ENCODE measurements at regions not wholly inside any gene's neighbourhood (a gene's known extent, or its start where the extent isn't known, plus 50 kb on each side); places are given as distances from the start of the nearest gene placed in this dataset.

- no peak for DNase-seq (ENCODE audit: low read depth)
These were observed 98.1 kb downstream of the NEDD1 start for GRCh38 chr12:97005174-97005573.

- DNase-seq (ENCODE audit: low read depth) = no peak
These were observed 98.6 kb downstream of the NEDD1 start for GRCh38 chr12:97005646-97006045.

GRCh38 chr12:97006585-97006984 lies 99.5 kb downstream of the NEDD1 start:
- DNase-seq (ENCODE audit: low read depth) = no peak

DNA sequence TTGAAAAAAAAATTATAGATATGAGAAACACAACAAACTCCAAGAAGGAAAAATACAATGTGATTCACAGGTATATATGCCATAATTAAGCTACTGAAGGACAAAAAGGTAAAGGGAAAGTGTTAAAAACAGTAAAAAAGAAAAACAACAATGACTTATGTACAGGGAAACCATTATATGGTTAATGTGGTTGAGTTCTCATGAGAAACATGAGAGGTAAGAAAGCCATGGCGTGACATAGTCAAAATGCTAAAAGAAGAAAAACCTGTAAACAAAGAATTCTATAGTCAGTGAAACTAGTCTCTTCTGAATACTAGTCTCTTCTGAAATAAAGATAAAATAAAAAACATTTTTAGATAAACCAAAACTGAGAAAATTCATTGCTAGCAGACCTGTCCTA lies 109.1 kb downstream of the NEDD1 start:
- DNase-seq (ENCODE audit: low read depth) = no peak

- DNase-seq (ENCODE audit: low read depth) = no peak
These were observed 110.2 kb downstream of the NEDD1 start for GRCh38 chr12:97017213-97017612.

DNA sequence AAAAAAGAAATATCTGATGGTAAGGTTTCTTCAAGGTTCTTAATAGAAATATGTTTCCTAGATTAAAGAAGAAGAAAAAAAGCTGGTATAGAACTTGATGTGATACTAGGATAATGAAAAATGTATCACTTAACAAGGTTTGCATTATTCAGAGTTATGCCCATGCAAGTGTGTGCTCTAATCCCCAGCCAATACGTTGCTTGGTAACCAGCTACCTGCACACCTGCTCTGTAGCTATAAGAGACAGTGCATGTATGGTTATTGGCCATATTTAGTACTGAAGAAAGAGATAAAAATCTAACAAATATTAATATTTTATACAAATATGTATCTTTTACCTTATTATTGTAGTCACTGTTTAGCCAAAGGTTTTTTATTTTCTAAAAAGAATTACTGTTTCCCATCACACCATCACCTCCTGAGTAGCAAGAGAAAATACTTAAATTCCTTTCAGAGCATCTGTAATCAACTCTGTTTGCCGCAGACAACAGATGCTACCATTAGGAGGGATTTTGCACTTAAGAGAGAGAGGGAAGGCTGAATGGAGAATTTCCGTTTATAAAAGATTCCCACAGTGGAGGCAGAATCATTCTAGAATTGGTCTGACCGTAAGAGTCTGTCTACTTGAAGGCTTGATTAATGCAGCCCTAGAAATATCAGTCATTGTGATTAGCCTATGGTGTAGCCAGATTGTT lies 115.6 kb downstream of the NEDD1 start:
- DNase-seq (ENCODE audit: low read depth) = no peak

GRCh38 chr12:97024393-97024792 lies 117.3 kb downstream of the NEDD1 start:
- no peak for DNase-seq (ENCODE audit: low read depth)

DNA sequence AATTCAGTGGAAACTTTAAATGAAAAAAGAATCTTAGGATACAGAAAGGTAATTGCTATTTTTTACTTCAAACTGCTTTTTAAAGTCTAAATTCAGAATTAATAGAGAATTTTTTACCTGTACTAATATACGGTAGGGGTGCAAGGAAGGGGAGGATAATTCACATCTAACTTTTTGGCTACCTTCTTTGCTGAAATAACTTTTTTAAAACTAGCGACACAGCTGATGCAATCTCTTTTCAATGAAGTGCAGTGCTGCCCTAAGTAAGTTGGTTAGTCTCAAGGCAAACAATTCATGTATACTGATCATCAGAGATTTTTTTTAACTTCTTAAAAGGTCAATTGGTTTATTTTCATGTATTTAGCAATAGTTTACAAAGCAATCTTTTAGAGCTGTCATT lies 119.8 kb downstream of the NEDD1 start:
- no peak for DNase-seq (ENCODE audit: low read depth)

DNA sequence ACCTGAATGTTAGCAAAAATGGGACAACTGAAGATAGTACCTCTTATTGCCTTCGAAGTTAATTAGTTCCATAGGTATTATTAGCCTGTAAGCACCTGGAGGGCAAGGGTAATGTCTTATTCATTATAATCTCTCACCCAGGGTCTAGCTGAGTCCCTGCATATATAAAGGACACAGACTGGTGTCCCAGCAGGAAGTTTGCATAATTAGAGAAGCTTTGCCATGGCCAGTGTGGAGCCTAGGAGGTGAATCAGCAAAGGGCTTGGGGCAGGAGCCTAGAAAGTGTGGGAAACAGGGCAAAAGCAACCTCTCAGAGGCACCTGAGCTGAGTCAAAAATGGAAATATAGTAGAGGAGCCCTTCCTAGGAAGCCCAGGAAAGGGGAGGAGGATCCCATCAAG lies 120.4 kb downstream of the NEDD1 start:
- DNase-seq (ENCODE audit: low read depth) = no peak

GRCh38 chr12:97038131-97038530 lies 131.1 kb downstream of the NEDD1 start:
- DNase-seq (ENCODE audit: low read depth) = no peak

DNA sequence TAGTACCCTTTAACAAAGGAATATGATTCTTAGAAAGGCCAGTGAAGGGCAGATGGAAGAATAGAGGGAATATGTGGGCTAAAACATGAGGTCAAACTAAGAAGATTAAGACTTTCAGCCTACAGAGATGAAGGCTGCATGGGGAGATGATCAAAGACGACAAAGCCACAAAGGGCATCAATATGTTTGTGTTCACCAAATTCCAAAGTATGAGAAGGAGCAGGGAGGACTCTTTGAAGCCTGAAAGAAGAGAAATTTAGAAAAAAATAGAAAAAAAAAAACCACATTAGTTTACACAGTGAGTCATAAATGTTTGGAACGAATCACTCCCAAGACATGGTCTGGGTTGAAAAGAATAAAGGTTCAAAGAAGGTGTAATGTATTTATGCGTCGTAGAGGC lies 131.8 kb downstream of the NEDD1 start:
- DNase-seq (ENCODE audit: low read depth) = no peak

GRCh38 chr12:97046901-97047300 lies 139.8 kb downstream of the NEDD1 start:
- no peak for DNase-seq (ENCODE audit: low read depth)

DNA sequence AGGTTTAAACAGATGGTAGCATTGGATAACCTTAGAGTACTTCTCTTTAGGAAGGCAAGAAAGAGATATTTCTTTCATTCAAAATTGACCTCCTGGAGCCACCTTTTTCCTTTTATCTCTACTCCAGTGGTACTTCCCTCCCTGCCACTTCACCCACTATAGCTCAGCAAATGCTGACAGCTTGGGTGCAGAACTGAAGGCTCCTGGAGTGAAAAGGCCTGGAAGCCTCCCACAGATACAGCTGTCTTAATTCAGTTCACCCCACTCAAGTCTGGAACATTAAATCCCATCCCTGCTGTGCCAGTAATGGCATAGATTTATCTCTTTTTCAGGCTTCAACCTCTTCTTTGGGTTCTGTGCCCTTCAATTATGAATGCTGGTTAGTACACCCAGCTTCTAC lies 140.3 kb downstream of the NEDD1 start:
- no peak for DNase-seq (ENCODE audit: low read depth)

GRCh38 chr12:97048421-97049035 lies 141.5 kb downstream of the NEDD1 start:
- DNase-seq (ENCODE audit: low read depth) = no peak

DNA sequence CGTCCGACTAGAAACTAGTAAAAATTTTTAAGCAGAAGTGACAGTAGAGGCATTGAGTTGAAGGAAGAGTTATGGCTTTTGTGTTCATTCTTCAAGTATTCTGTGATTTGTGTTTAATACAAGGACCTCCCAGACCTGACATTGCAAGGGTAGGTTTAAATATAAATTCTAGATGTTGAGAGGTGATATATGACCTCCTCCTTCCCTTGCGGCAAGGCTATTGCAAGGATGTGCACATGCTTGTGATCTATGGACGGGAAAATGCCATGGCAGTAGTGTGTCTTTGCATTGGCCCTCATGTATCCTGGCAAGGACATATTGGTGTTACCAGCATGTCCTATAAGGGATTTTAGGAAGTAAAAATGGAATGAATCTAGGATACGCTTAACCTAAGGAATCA lies 143.5 kb downstream of the NEDD1 start:
- no peak for DNase-seq (ENCODE audit: low read depth)

DNA sequence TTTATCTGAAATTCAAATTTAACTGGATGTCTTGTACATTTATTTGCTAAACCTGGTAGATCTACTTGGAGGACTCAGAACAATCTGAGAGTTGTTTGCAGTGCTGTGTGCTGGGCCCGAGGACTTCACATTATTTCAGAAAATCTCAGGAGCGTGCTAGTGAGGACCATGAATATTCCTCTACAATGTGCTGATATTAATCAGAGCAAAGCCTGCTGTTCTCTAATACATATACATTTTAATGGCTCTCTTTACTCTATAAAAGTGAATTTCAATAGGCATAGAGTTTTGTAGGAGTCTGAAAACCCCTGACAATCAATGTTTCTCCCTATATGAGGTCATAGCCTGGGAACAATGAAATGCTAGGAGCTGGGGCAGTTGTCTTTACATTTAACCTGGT lies 144.3 kb downstream of the NEDD1 start:
- no peak for DNase-seq (ENCODE audit: low read depth)

- DNase-seq (ENCODE audit: low read depth) = no peak
These were observed 154.1 kb downstream of the NEDD1 start for GRCh38 chr12:97061171-97061570.

- no peak for DNase-seq (ENCODE audit: low read depth)
These were observed 156.4 kb downstream of the NEDD1 start for GRCh38 chr12:97063292-97063935.

- DNase-seq (ENCODE audit: low read depth) = peak; percentile 0
These were observed 168.3 kb downstream of the NEDD1 start for GRCh38 chr12:97075161-97075933.

GRCh38 chr12:97075934-97076630 lies 169.0 kb downstream of the NEDD1 start:
- no peak for DNase-seq (ENCODE audit: low read depth)

GRCh38 chr12:97076912-97077311 lies 169.9 kb downstream of the NEDD1 start:
- peak; percentile 1 for DNase-seq (ENCODE audit: low read depth)

DNA sequence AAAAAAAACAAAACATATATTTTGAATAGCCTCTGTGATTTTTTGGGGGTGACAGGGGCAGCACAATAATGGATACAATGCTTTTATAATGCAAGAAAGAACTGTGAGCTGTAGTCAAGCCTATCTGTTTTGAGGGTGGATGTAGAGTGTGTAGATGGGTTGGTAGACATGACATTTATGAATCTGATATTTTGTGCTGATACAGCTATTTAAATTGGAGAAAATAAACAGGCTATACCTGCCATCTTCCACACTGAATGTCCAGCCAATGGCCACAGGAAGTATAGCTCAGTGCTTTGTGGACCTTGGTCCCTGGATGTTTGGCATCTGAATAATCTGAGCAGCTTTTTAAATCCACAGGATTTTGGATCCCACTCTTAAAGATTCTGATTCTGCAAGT lies 175.0 kb downstream of the NEDD1 start:
- no peak for DNase-seq (ENCODE audit: low read depth)

All from EH (cell line).